Gastrocnemius medialis (tissue), 4 donors: ENCODE measurements at regions not wholly inside any gene's neighbourhood (a gene's known extent, or its start where the extent isn't known, plus 50 kb on each side); places are given as distances from the start of the nearest gene placed in this dataset.

Source experiments
- CTCF ChIP-seq, 5 experiments: fragments of 450-650 bp in 3 of 5; fragments of 200-600 bp in 2 of 5; sonication (generic) in 2 of 5; IDR thresholded peaks in 4 of 5; conservative IDR thresholded peaks in 1 of 5; 1 replicate in 4 of 5; 2 replicates in 1 of 5; pipeline ENCODE4 v1.5.1; 2016 to 2019; ENCODE audit warnings: antibody characterized with exemption in 5 of 5, mild to moderate bottlenecking in 3 of 5, moderate library complexity in 3 of 5
- POLR2A ChIP-seq, 2 donors: fragments of 450-650 bp; IDR thresholded peaks; one replicate each; pipeline ENCODE4 v1.6.1; 2017; ENCODE audit warnings: antibody characterized with exemption in 2 of 2, mild to moderate bottlenecking in 2 of 2, moderate library complexity in 2 of 2

- TF ChIP-seq POLR2A (IDR thresholded peaks at IDR 0.05) (no peak), CTCF (IDR thresholded peaks at IDR 0.05 in 4 of 5, conservative IDR thresholded peaks at IDR 0.05 in 1 of 5) (no peak)
These were observed 206.0 kb downstream of the BRD1 start for GRCh38 chr22:49621601-49622210.
